Mucosa of stomach (tissue), 1 donor: ENCODE measurements at regions not wholly inside any gene's neighbourhood (a gene's known extent, or its start where the extent isn't known, plus 50 kb on each side); places are given as distances from the start of the nearest gene placed in this dataset.

Experiments used
- H3K27me3 ChIP-seq: one replicate; pipeline ENCODE4 v1.7.0; 2013; ENCODE audit warnings: mild to moderate bottlenecking, low read length; ENCODE audit not compliant: control insufficient read depth, insufficient read depth
- H3K36me3 ChIP-seq: one replicate; pipeline ENCODE4 v1.7.0; 2013; ENCODE audit warnings: low read length; ENCODE audit not compliant: control insufficient read depth, insufficient read depth
- H3K4me1 ChIP-seq: one replicate; pipeline ENCODE4 v1.7.0; 2013; ENCODE audit warnings: mild to moderate bottlenecking, low read length; ENCODE audit not compliant: control insufficient read depth, insufficient read depth
- H3K4me3 ChIP-seq: one replicate; pipeline ENCODE4 v1.7.0; 2013; ENCODE audit warnings: low read length
- H3K9ac ChIP-seq: one replicate; pipeline ENCODE4 v1.7.0; 2013; ENCODE audit warnings: mild to moderate bottlenecking, low read length, moderate library complexity
- H3K9me3 ChIP-seq: one replicate; pipeline ENCODE4 v1.7.0; 2013; ENCODE audit warnings: mild to moderate bottlenecking, low read length, moderate library complexity; ENCODE audit not compliant: control insufficient read depth
- donor health status: Pancreatic carcinoma.

DNA sequence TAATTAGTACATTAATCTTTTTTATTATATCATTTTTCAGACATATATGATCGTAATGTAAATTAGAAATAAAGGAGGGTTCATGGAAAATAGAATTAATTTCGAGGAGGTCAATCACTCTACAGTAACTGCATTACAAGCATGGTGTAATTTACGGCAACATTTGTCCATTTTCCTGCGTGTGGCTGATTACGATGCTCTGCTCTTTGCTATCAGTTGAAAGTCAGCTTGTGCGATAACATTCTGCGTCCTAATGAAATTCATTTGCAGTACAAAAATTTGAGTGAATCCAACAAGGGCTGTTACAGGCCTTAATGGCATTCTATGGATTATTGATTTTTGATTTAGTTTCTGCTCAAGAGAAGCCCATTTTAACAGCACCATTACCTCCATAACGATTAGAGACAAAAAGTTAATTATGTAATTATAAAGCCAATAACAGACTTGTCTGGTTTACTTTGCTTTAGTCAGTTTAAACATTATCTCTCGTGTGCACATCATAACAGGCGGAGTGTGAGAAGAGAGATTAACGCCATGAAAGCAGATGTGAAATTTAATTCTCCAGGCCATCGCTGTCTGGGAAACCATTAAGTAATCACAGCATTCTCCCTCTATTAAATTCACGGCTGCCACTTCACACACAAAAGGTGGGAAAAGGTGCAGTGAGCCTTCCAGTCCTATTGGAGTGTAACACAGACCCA is 256.4 kb upstream of the IRX3 start:
- no peak overlapping the region for H3K9ac ChIP-seq
- no peaks in the 10 kb centered on the region for H3K36me3 ChIP-seq
- H3K9me3 ChIP-seq, result no peaks in the 10 kb centered on the region
- peaks cover 10% of the 10 kb centered on the region for H3K27me3 ChIP-seq
- H3K4me3 ChIP-seq, result no peak overlapping the region
- H3K4me1 ChIP-seq, result no peaks in the 10 kb centered on the region

DNA sequence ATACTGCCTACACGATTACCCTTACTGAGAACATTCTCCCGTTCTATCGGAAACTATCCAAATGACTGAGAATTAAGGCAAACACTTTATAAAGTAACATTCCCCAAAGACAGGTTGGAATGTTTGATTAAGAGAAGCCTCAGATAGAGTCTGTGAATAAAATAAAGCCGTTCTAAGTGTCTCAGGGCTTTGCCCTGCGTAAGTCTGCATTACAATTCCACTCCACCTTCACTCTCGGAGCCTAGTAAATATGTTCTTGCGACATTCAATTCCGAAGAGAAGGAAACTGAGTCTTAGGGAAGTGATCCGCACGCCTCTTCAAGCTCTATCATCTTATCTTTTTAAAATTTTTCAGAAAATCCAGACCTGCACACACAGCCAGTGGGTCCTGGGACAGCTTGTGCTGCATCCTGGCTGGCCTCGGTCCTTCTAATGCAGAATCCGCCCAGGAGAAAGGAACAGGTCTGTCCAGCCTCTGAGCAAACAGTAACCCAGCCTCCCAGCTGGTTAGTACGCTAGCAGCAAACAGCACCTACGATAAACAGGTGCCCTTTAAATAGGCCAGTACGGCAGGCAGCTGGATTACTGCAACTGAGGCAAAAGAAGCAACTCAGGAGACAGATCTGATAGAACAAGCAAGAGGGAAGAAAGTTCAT is 254.1 kb upstream of the IRX3 start:
- Histone ChIP-seq H3K27me3 (peaks cover 1% of the 10 kb centered on the region), H3K4me3 (no peak overlapping the region), H3K4me1 (no peaks in the 10 kb centered on the region), H3K36me3 (no peaks in the 10 kb centered on the region), H3K9ac (no peak overlapping the region), H3K9me3 (no peaks in the 10 kb centered on the region)

DNA sequence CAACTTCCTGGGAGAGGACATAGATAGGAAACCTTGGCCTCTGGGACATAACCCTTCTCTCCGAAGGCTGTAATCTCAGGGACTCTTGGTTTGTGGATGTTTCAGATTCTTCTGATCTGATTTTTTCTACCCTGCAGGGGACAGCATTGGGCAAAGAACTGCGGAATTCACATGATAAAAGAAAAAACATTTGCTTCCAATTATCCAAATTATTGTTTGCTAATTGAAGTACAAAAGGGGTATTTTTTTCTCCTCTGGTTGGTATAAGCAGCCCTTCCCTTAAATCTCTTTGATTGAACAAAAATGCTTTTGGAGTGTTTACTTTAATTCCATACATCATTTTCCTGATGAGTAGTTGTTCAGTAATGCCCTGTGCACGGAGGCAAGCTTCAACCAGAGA is 251.7 kb upstream of the IRX3 start:
- H3K4me3 ChIP-seq, result no peak overlapping the region
- no peaks in the 10 kb centered on the region for H3K27me3 ChIP-seq

DNA sequence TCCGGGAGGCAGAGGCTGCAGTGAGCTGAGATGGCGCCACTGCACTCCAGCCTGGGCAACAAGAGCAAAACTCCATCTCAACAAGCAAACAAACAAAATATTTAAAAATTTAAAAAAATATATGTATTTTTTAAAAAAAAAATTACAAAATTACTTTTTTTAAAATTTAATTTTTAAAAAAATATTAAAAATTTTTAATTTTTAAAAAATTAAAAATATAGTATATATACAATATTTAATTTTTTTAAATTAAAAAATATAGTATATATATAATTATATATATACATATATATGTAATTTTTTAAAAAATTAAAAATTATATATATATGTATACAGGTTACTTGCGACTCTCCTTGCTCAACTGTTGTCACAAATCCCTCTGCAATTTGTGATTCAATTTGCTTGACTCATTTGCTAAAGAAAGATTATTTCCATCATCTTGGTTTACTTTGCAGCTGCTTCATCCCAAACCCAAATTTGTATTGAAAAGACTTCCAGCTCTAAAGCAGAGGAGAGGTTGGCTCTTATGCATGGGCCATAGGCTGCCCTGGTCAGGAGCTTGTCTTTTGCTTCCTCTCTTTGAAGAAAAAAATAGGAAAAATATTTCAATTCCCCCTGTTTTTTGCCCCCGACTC is 247.4 kb upstream of the IRX3 start:
- Histone ChIP-seq H3K27me3 (no peaks in the 10 kb centered on the region), H3K4me1 (no peaks in the 10 kb centered on the region), H3K4me3 (no peak overlapping the region), H3K9me3 (peaks cover 4% of the 10 kb centered on the region), H3K36me3 (no peaks in the 10 kb centered on the region), H3K9ac (no peak overlapping the region)

More for the DNA sequence above, 251.7 kb upstream of the IRX3 start:
- Histone ChIP-seq H3K36me3 (no peaks in the 10 kb centered on the region), H3K9me3 (peaks cover 1% of the 10 kb centered on the region), H3K9ac (no peak overlapping the region), H3K4me1 (no peaks in the 10 kb centered on the region)

DNA sequence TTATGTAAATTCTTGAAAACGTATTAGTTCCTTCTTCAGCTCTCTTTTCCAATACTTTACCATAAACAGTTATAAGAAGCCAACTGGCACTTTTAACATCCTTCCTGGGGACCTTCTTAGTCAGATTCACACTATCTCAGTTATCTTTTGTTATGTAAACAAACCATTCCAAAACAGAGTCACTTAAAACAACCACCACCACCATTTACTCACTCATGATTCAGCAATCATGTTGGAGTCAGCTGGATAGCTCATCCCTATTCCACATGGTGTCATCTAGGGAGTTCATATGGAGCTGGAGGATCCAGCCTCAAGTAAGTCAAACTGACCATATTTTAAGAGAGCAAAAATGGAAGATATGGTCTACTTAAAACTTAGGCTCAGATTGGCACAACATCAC is 240.3 kb upstream of the IRX3 start:
- Histone ChIP-seq H3K9ac (no peak overlapping the region), H3K4me1 (no peaks in the 10 kb centered on the region), H3K36me3 (no peaks in the 10 kb centered on the region), H3K27me3 (no peaks in the 10 kb centered on the region), H3K4me3 (no peak overlapping the region), H3K9me3 (no peaks in the 10 kb centered on the region)

DNA sequence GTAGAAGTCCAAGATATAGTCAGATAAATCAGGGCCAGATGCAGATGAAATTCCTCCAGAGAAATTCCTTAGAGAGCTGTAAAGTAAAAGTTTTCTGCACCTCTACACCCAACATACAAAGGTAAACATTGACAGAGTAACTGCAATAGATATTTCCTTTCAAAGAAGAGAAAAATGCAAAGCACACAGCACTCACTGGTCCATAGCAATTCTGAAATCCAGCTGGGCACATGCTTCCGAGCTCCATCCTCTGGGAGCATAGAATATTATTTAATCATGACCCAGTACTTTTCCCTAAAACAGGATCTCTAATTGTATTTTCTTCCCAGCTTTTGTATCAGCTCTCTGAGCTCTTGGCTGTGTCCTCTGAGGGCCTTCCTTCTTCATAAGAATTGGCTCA is 239.5 kb upstream of the IRX3 start:
- H3K4me3 ChIP-seq, result no peak overlapping the region
- H3K9ac ChIP-seq, result no peak overlapping the region
- no peaks in the 10 kb centered on the region for H3K27me3 ChIP-seq
- H3K36me3 ChIP-seq, result no peaks in the 10 kb centered on the region
- H3K4me1 ChIP-seq, result no peaks in the 10 kb centered on the region
- H3K9me3 ChIP-seq, result no peaks in the 10 kb centered on the region

DNA sequence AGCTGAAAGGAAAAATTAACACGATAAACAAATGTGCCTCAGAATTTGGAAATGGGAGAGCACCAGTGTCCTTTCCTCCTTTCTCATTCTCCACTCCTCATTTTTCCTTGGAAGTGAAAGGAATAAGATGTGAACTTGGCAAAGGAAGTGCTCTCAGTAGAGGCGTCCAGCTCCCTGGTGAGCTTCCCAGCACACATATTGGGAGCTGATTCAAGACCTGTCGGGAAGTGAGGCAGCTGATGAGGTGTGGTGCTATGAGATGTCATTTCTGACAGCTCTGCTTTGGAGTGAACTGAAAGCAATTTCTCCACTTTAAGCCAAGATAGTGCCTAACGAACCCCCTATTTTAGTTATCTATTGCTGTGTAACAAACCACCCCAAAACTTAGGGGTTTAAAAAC is 238.5 kb upstream of the IRX3 start:
- H3K27me3 ChIP-seq, result no peaks in the 10 kb centered on the region
- H3K4me3 ChIP-seq, result no peak overlapping the region
- no peaks in the 10 kb centered on the region for H3K9me3 ChIP-seq
- no peaks in the 10 kb centered on the region for H3K4me1 ChIP-seq
- no peak overlapping the region for H3K9ac ChIP-seq
- no peaks in the 10 kb centered on the region for H3K36me3 ChIP-seq

DNA sequence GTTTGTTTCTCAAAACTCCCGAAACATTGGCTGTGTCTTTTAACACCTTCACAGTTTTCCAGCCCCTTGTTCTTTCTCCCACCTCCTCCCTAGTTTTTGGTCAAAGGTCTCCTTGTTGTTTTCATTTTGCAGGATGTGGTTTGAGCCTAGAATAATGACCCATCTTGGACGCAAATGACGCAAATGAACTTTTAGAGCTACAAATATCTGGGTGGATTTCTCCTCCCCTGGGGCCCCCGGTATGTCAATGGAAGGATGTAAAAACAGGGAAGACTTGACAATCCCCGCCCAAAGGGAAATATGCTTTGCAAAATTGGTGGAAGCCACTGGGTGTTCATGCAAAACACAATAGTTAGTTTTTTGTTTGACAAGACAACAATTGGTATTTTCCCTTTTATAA is 236.0 kb upstream of the IRX3 start:
- Histone ChIP-seq H3K36me3 (no peaks in the 10 kb centered on the region), H3K9me3 (no peaks in the 10 kb centered on the region), H3K27me3 (no peaks in the 10 kb centered on the region), H3K9ac (no peak overlapping the region), H3K4me1 (no peaks in the 10 kb centered on the region), H3K4me3 (no peak overlapping the region)

DNA sequence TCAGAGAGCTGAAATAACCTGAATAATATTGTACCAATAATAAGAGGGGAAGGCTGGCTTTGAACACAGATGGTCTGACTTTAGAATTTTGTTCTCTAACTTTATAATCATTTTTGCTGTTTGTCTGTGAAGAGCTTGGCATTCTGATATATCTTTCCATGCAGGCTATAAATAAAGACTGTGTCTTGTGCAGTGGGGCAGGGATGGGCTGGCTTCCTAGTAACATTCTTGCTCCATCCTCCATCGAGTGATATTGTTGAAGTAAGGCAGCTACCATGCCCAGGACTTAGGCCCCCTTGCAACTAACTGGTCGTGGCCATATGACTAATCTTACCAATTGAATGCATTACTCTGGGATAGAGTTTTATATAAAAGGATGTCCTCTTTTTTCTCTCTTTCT is 234.7 kb upstream of the IRX3 start:
- no peak overlapping the region for H3K9ac ChIP-seq
- H3K9me3 ChIP-seq, result no peaks in the 10 kb centered on the region
- no peak overlapping the region for H3K4me3 ChIP-seq
- H3K27me3 ChIP-seq, result no peaks in the 10 kb centered on the region
- no peaks in the 10 kb centered on the region for H3K4me1 ChIP-seq
- no peaks in the 10 kb centered on the region for H3K36me3 ChIP-seq

DNA sequence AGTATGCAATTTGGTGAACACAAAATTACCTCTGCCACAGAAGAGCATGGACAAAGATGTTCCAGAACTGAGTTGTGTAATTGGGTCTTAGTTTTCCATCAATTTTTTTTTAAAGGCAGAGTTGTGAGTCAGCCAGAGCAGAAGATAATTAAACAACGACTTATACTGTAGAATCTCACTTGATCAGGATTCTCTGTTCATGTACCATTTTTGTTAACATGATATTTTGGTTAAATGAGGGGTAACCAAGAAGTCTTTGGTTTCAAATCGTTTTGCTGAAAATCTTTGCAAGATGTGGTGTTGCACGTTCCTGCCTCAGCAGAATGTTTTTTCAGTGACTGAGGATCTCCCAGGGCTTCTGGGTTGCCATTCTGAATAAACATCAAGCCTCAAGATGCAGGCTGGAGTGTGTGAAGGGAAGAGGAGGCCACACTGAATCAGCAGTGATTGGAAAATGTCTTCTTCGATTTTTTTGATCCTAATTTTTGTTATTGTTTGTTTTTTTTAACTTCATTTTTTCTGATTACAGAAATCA is 232.6 kb upstream of the IRX3 start:
- Histone ChIP-seq H3K27me3 (no peaks in the 10 kb centered on the region), H3K4me3 (no peak overlapping the region), H3K4me1 (no peaks in the 10 kb centered on the region), H3K9me3 (no peaks in the 10 kb centered on the region), H3K9ac (no peak overlapping the region), H3K36me3 (no peaks in the 10 kb centered on the region)

DNA sequence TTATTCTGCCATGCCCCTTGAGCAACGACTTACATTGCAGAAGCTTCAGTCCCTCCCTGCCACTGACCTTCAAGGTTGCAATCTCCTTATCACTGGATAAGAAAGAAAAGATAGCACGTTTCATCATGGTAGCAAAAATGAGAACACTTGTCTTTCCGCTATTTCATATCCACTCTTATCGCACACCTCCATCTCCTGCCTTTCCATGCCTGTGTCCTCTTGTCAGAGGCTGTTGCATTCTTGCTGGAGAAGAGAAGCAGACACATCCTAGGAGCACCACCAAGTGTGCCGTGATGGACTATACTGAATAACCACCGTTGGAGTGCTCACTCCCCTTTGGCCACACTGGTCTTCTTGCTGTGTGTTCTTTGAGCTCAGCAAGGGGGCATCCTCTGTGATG is 230.6 kb upstream of the IRX3 start:
- no peaks in the 10 kb centered on the region for H3K27me3 ChIP-seq
- H3K4me3 ChIP-seq, result no peak overlapping the region
- H3K9ac ChIP-seq, result no peak overlapping the region
- H3K4me1 ChIP-seq, result no peaks in the 10 kb centered on the region
- no peaks in the 10 kb centered on the region for H3K9me3 ChIP-seq
- H3K36me3 ChIP-seq, result no peaks in the 10 kb centered on the region

DNA sequence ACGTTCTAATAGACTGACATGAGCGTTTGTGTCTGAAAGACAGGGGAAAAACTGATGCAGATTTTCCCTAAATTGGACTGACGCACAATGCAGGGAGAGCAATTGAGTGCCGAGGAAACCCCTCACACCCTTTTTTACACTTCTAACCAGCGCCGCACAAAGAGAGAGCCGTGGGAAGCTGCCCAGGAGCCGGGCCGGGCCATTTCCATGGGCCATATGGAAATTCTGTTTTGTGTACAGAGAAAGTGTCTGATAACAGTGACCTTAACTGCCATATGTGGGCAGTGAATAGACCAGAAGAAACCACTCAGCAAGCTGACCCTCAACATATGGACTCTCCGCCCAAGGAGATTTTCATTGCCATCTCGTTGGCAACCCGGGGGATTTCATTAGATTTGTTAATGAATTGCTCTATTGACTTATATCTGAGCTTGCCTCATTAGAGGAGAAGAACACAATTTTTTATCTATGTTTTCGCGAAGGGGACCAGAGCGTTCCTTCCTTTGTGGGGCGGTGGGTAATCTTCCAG is 225.9 kb upstream of the IRX3 start:
- Histone ChIP-seq H3K36me3 (no peaks in the 10 kb centered on the region), H3K9me3 (no peaks in the 10 kb centered on the region), H3K4me1 (no peaks in the 10 kb centered on the region), H3K27me3 (peaks cover 2% of the 10 kb centered on the region), H3K9ac (no peak overlapping the region), H3K4me3 (no peak overlapping the region)
